ENCODE measurements at regions not wholly inside any gene's neighbourhood (a gene's known extent, or its start where the extent isn't known, plus 50 kb on each side); places are given as distances from the start of the nearest gene placed in this dataset.
"Not testable (repeated sequence)": the region's sequence is repeated elsewhere in the genome, so short reads cannot be mapped to it uniquely, and the experiment has no call there.

GRCh38 chr1:55813618-55814017 is 598.5 kb upstream of the USP24 start:
- in situ Hi-C loops (cut with MboI; ENCODE audit: low sequenced_read_pairs): no loop called here

GRCh38 chr1:55812281-55812680 is 597.1 kb upstream of the USP24 start:
- in situ Hi-C loops (cut with MboI; ENCODE audit: low sequenced_read_pairs): no loop called here

- in situ Hi-C loops (cut with MboI; ENCODE audit: low sequenced_read_pairs): no loop called here
These were observed 593.1 kb upstream of the USP24 start for GRCh38 chr1:55808263-55808662.

GRCh38 chr1:55803429-55803828 is 588.3 kb upstream of the USP24 start:
- in situ Hi-C loops (cut with MboI; ENCODE audit: low sequenced_read_pairs): no loop called here

- in situ Hi-C loops (cut with MboI; ENCODE audit: low sequenced_read_pairs): no loop called here
These were observed 586.3 kb upstream of the USP24 start for GRCh38 chr1:55801481-55801880.

- in situ Hi-C loops (cut with MboI; ENCODE audit: low sequenced_read_pairs): no loop called here
These were observed 585.3 kb upstream of the USP24 start for GRCh38 chr1:55800503-55800902.

GRCh38 chr1:55793856-55794255 is 578.7 kb upstream of the USP24 start:
- in situ Hi-C loops (cut with MboI; ENCODE audit: low sequenced_read_pairs): no loop called here

GRCh38 chr1:55792870-55793269 is 577.7 kb upstream of the USP24 start:
- in situ Hi-C loops (cut with MboI; ENCODE audit: low sequenced_read_pairs): no loop called here

GRCh38 chr1:55789466-55789865 is 574.3 kb upstream of the USP24 start:
- in situ Hi-C loops (cut with MboI; ENCODE audit: low sequenced_read_pairs): no loop called here

GRCh38 chr1:55786396-55786795 is 571.2 kb upstream of the USP24 start:
- in situ Hi-C loops (cut with MboI; ENCODE audit: low sequenced_read_pairs): no loop called here

- in situ Hi-C loops (cut with MboI; ENCODE audit: low sequenced_read_pairs): not testable (repeated sequence)
These were observed 569.8 kb upstream of the USP24 start for GRCh38 chr1:55784941-55785450.

GRCh38 chr1:55781944-55782482 is 566.8 kb upstream of the USP24 start:
- in situ Hi-C loops (cut with MboI; ENCODE audit: low sequenced_read_pairs): no loop called here

- in situ Hi-C loops (cut with MboI; ENCODE audit: low sequenced_read_pairs): no loop called here
These were observed 565.8 kb upstream of the USP24 start for GRCh38 chr1:55781003-55781402.

GRCh38 chr1:55777545-55777944 is 562.4 kb upstream of the USP24 start:
- in situ Hi-C loops (cut with MboI; ENCODE audit: low sequenced_read_pairs): no loop called here

GRCh38 chr1:55775007-55775406 is 559.8 kb upstream of the USP24 start:
- in situ Hi-C loops (cut with MboI; ENCODE audit: low sequenced_read_pairs): no loop called here

- in situ Hi-C loops (cut with MboI; ENCODE audit: low sequenced_read_pairs): no loop called here
These were observed 559.3 kb upstream of the USP24 start for GRCh38 chr1:55774446-55774845.

GRCh38 chr1:55773211-55773940 is 558.2 kb upstream of the USP24 start:
- in situ Hi-C loops (cut with MboI; ENCODE audit: low sequenced_read_pairs): no loop called here

- in situ Hi-C loops (cut with MboI; ENCODE audit: low sequenced_read_pairs): no loop called here
These were observed 553.3 kb upstream of the USP24 start for GRCh38 chr1:55768327-55768952.

- in situ Hi-C loops (cut with MboI; ENCODE audit: low sequenced_read_pairs): no loop called here
These were observed 552.0 kb upstream of the USP24 start for GRCh38 chr1:55767171-55767570.

- in situ Hi-C loops (cut with MboI; ENCODE audit: low sequenced_read_pairs): not testable (repeated sequence)
These were observed 550.3 kb upstream of the USP24 start for GRCh38 chr1:55765505-55765904.

- in situ Hi-C loops (cut with MboI; ENCODE audit: low sequenced_read_pairs): no loop called here
These were observed 536.6 kb upstream of the USP24 start for GRCh38 chr1:55751776-55752175.

- in situ Hi-C loops (cut with MboI; ENCODE audit: low sequenced_read_pairs): no loop called here
These were observed 535.4 kb upstream of the USP24 start for GRCh38 chr1:55750628-55750995.
